Activated naive CD8-positive, alpha-beta T cell treated with anti-CD3 and anti-CD28 coated beads, Interleukin-2, amount 50 U/mL, for 16 hours (primary cell): ENCODE measurements at regions not wholly inside any gene's neighbourhood (a gene's known extent, or its start where the extent isn't known, plus 50 kb on each side); places are given as distances from the start of the nearest gene placed in this dataset.

Experiments
- DNase-seq: peaks from one replicate; pipeline ENCODE4 v3.0.0-alpha.2; 2020; ENCODE audit warnings: low read depth, low spot score

DNA sequence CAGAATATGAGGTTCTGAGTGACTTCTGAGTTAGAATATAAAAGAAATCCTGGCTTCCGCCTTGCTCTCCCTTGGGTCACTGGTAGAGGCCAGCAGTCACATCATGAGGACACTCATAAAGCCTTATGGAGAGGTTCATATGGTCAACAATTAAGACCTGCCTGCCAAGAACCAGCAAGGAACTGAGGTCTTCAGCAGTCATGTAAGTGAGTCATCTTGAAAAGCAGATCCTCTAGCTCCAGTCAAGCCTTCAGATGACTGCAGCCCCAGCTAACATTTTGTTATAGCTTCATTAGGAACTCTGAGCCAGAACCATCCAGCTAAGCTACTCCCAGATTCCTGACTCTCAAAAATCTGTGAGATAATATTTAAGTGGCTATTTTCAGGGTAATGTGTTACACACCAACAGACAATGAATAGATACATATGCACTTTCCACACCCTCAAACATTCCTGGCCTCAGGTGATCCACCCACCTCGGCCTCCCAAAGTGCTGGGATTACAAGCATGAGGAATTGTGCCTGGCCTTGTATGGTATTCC lies 447.2 kb downstream of the SHQ1 start:
- DNase-seq: no peak

DNA sequence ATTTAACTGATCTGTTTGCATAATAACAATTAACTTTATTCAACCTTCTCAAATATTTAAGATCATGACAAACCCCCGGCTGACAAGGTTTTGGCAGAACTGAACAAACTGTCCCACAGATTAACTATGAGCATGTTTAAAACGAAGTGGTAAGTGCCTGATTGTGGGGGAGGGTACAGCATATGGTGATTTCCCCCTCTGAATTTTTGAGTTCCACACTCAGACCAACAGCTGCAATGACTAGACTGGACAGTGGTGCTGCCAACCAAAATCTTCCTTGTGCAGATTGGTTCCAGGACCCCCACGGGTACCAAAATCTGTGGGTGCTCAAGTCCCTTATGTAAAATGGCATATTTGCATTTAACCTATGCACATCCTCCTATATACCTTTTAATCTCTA lies 449.5 kb downstream of the SHQ1 start:
- no peak for DNase-seq

DNA sequence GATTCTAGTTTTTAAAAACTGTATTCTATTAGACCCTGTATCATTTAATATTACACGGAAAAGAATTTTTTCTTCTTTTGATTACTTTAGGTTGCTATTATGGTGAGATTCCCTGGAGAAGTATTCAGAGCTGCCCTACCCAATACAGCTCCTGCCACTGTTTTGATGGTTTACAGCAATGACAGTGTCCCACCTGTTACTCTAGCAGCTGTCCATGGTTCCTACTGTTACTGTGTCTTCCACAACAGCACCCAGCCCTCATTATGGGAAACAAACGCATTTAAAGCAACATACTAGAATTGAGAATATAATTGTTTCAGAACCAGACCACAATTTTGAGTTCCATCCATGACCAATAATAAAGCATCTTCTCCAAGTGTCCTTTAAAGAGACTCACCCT lies 450.7 kb downstream of the SHQ1 start:
- no peak for DNase-seq

DNA sequence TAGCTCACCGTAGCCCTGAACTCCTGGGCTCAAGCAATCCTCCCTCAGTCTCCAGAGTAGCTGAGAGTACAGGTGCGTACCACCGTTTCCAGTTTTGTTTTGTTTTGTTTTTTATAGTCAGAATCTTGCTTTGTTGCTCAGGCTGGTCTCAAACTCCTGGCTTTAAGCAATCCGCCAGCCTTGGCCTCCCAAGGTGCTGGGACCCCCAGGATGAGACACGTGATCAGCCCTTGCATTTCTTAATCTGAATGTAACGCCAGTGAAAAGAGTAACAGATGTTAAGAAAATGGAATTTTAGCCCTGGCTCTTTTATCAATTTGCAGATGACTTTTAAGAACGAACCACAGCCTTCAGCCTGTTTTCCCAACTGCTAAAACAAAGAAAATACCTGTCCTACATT lies 451.3 kb downstream of the SHQ1 start:
- DNase-seq: no peak

DNA sequence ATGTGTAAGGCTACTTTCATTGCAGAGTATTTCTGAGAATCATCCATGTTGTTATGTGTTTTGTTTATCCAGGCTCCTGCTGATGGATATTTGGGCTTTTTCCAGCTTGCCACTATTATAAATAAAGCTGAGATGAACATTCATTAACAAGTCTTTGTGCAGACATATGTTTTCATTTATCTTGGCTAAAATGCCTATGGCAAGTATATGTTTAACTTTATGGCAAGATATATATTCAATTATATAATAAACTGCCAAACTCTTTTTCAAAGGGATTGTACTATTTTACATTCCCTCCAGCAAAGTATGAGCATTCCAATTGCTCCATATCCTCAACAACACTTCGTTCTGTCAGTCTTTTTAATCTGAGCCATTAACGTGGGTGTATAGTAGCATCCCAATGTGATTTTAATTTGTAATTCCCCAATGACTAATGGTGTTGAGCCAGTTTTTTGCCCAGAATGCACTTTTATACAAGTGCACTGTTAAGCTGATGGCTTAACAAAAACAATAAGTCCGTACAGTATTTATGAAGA lies 452.4 kb downstream of the SHQ1 start:
- no peak for DNase-seq

DNA sequence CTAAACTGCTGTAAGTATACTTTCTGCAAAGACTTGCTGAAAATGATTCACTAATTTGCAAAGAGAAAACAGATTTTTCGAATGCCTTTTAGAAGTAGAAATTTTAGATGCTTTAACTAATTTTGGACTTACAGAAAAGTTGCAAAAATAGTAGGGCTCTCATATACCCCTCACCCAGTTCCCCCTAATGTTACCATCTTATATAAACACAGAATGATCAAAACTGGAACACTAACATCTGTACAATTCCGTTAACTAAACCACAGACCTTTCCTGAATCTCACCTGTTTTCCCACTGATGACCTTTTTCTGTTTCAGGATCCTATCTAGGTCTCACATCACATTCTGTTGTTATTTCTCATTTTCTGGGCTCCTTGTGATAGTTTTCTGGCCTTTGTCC lies 454.8 kb downstream of the SHQ1 start:
- no peak for DNase-seq

DNA sequence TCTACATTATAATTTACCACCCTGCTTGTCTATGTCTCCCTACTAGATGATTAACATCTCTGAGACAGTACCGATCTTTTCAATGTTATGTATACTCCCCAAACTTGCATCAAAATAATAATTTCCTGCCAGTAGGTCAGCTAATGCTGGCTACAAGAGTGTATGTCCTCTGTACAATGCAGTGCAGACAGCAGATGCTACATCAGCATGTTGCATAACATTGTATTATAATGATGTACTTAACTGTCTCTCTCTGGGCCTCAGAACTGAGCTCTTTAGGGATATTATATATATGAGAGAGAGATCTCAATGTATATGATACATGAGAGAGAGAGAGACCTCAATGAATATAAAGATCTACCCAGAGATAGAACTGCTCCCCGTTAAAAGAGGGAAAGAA lies 456.6 kb downstream of the SHQ1 start:
- DNase-seq: no peak

DNA sequence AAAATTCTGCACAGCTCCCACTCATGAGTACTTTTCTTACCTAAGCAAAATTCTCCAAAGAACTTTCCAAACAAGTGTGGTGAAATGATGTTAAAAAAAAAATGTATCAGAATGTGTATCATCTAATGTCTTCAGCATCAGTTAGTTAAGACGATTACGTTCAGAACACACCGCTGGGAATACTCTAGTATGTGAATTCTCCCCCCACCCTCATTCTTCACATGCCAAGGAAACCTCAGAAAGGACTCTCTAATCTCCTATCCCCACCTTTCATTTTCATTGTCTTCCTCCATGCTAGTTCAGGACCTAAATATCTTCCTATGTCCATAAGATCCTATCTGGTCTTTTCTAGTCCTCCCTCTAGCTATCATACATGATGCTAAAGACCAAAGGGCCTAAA lies 457.4 kb downstream of the SHQ1 start:
- DNase-seq: no peak

DNA sequence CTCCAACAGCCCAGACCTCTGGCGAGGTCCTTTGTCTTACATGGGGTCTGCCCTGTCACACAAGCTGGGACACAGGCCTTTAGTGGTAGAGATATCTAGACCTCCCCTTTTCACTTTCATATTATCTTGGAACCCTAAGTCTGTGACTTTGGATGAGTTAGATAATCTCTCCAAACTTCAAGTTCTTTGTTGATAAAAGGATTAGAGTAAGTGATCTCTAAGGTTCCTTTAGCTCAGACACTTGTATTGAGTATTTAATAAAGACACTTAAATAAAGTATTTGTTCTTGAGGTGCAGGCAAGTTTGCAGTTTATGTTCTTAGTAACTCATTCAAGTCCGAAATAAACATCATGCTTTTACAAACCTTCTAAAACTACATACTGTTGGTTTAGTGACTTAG lies 459.6 kb downstream of the SHQ1 start:
- DNase-seq: no peak

DNA sequence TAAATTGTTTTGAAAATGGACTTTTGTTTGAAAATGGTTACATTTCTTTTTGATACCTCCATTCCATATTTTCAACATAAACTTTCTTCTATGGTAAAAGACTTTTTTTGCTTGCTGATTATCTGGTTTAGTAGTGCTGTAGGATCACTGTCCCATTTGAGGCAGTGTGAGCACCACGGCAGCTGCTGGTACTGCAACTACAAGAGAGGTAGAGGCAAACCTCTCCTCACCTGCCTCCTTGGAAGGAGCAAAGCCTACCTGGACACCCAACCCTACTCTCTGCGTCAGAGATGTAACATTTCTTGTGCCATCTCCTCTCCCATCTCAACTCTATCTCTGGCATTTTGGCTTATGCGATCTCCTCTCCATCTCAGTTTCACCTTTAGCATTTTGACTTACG lies 460.1 kb downstream of the SHQ1 start:
- no peak for DNase-seq

DNA sequence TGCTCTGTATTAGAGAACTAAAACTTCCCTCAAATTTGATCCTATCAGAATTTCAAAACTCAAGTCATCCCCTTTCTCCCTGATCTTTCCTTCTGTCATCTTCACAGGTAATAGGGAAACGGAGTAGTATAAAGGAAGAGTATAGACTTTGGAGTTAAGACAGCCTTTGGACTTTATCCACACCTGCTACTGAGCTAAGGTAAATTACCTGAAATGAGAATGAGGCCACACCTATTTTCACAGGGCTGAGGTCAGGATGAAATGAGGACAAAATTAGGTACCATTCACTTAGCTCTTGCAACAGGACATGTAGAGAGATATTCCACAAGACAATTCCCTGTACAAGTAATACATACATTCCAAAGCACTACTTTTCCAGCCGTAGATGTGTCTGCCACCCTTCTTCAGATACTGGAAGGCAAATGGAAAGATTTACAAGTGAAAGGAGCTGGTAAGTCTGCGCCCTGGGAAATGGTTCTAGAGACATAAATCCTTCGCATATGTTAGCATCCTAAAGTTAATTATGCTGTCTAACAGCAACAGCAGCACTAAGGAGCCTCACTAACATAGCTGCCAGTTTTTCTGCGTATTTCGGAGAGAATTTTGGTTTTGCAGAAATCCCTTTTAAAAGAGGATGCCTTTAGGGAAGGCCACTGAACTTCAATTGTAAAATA lies 461.8 kb downstream of the SHQ1 start:
- no peak for DNase-seq

DNA sequence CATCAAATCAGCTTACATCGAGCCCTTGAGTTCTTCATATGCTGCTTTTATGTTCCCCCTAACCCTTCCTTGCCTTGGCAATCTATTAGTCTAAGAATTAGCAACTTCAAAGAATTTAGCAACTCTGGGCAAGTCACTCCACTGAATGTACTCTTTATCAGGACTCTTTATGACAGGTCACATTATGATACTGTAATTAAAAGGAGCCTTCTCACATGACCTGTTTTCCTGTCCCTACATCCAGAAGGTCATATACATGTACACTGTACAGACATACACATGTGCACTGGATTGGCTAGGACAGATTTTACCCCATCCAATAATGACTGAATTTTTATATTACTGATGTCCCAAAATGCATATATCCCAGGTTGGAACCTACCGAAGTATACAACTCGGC lies 463.1 kb downstream of the SHQ1 start:
- DNase-seq: no peak

DNA sequence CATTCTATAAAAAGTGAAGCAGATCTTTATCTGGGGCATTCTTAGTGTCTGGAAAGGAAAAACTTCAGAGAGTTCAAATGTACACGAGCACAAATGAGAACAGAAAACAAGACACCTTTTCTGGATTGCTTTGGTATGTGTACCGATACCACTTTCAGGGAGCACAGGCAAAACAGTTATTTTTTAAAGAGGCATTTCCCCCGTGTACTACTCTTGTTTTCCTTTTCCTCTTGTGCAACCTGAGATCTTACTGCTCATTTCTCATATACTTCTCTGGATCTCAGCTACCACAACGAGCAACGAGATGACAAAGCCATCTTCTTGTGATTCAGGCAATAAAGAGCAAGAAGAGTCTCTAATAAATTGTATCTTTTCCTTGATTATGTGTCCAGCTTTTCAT lies 463.6 kb downstream of the SHQ1 start:
- no peak for DNase-seq

DNA sequence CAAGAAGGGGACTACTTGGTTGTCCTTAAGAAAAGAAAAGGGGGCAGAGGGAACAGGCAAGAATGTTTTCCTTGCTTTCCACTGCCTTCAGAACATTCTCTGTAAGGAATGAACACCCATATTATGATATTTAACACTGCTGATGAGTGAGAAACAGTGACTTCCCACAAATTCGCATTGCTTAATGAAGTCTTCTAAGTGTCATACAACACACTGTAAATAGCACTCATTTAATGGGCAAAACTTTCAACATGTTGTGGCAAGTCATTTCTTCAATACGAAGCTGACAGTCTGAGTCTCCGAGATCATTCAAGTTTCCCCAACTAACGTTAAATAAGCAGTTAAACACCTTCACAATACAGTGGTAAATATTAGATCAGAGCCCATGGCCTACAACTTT lies 464.4 kb downstream of the SHQ1 start:
- no peak for DNase-seq

DNA sequence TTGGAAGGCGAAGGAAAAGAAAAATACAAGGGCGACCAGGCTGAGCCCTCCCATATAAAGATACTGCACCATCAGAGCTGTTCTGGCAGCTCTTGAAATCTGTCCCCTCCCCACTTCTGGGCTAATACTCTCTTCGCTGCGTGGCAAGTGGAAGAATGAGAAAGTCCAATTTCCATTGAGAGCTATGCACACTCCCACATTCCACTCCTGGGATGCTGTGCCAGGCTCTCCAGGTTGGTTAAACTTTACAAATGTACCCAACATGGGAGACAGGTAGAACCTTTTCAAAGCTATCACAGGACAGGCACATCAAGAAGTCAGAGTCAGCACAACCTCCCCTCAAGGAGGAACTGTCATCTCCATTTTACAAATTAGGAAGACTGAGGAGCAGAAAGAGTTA lies 465.0 kb downstream of the SHQ1 start:
- DNase-seq: no peak

DNA sequence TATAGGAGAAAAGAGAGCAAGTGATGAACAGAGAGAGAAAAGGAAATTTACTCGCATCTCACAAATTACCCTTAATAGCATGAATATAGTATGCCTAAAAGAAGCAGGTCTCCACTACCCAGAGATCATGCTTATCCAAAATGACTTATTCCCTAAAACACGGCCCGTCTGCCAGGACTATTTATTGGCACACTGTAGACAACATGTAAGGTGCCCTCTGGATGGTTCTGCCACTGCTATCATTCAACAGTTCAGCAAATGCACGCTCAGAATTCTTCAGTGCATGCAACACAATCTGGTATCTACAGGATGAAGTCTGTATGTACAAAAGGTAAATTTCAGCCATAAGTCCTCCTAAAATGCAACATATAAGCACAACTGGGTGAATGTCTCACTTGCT lies 465.8 kb downstream of the SHQ1 start:
- DNase-seq: no peak

DNA sequence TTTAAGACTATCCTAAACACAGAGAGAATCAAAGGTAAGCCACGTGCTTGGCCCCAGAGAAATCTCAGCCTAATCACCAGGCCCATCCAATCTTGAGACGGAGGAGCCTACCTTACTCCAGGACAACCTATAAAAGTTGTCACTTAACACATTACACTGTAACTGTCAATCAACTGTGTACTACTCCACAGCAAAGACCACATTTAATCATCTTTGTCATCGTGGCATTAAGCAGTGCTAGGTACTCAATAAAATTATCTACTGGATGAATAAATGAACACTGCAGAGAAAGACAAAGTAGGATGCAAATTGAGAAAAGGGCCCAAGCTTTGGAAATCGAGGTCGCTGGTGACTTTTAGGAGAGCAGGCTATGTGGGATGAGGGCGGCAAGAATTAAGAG lies 466.7 kb downstream of the SHQ1 start:
- DNase-seq: no peak

DNA sequence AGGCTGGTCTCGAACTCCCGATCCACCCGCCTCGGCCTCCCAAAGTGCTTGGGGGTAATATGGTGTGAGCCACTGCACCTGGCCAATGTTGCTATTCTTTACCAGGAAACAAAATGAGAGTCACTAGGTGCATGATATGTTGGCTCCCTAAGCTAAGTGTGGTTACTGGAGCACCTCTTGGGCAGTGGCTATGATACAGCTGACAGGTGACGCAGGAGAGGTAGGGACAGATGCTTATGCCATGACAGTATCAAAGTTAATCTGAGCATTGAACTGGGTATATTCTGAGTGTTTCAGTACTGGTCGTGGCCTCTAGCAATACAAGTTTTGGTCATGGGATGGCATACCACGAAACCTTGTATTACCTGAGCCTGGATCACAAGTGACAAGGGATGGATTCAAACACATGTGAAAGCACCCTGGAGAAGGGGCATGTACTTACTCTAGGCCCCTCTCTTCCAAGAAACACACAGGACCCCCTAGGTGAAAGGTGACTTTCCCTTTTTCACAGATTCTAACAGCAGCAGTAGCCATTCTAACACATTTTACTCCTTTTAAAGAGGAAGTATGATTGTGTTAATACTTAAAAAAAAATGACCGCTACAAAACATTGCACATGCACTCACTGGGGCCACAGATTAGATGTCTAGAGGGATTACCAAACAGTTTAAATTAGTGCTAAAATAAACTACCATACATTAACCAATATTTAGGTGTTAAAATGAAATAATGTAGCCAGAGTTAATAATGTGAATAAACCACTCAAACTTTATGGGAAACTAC lies 467.3 kb downstream of the SHQ1 start:
- DNase-seq: no peak

DNA sequence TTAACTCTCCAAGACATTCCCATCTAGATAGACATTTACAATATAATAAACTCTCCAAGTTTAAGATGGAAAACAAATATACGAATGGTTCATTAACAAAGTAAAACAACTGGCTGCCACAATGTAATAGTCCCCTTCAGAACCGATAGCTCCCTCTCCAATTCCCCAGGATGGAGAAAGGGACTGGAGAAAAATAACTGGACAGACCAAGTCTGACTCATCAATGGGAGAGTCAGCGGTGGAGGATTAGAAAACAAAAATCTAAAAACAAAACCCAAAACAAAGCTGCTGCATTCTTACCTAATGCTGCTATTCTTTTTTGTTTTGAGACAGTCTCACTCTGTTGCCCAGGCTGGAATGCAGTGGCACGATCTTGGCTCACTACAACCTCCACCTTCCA lies 468.1 kb downstream of the SHQ1 start:
- no peak for DNase-seq

DNA sequence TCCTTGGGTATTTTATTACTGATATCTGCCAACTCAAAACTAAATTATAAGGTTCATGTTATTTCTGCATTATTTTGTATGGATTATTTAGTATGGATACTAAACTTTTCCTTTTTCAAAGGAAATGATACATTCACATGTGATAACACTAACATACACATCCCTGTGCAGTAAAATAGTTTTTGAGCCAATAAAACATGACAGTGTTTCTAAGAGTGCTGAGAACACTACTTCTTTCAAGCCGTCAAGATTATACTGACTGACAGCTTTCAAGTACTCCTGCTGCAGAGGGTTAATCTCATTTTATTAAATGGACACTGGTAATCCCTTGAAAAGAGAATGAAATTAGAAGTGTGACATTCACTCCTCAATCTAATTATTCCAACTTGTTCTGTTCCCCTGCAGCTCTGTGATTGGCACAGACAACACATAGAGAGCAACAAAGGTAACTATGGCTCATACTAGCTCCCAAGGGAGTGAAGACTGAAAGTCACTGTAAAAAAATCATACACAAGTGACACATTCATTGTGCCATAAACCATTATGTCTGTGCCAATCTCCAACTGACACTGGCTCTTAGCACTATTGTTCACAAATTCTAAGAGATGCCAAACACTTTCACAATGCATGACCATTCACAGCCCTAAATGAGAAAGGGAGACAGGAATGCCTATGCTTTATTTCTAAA lies 468.6 kb downstream of the SHQ1 start:
- DNase-seq: no peak

DNA sequence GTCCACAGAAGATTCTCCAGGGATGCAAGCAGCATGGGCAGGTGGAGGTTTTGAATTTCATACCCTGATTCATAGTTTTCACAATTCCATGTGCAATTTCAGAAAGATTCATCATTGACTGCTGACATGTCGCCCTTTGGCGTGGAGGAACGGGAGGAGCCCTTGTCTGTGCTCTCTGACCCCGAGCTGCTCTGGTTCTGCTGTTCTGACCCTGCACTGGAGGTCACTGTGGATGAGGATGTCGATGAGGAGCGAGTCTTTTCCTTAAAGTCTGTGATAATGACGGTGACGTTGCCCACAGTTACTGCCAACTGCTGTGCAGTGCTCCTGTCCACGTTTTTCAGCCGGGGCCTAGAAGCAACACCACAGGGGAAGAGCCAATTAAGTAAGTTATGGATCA lies 470.0 kb downstream of the SHQ1 start:
- no peak for DNase-seq

DNA sequence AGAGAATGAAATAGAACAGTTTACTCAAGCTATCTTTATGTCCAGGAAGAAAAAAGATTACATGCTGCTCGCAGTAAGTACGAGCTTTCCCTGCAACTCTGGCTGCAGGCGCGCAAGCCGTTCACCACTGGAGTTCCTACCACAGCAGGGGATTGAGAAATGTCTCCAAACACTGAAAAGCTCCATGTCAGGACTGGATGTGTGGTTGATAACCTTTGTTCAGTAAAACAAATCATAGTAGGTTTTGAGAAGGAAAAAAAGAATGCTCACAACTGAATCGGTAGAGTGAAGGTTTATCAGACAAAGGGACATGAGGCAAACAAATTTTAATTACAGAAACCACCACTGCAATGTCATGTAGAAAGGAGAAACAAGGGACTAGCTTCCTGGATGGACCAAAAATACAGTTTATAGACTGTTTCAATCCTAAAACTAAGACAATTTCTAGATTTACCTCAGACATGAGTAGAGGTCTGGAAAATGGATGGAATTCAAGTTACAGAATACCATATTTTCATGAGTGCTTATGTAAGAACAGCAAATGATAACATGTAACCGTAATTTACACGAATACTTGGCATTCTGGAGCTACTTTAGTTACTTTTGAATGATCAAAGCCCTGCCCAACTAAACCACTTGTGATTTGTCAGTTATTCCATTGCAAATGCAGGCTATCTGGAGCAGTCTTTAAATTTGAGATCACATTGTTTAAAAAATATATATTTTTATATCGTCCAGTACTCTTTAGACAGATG lies 471.1 kb downstream of the SHQ1 start:
- DNase-seq: no peak
